ENCODE measurements at regions not wholly inside any gene's neighbourhood (a gene's known extent, or its start where the extent isn't known, plus 50 kb on each side); places are given as distances from the start of the nearest gene placed in this dataset.

DNA sequence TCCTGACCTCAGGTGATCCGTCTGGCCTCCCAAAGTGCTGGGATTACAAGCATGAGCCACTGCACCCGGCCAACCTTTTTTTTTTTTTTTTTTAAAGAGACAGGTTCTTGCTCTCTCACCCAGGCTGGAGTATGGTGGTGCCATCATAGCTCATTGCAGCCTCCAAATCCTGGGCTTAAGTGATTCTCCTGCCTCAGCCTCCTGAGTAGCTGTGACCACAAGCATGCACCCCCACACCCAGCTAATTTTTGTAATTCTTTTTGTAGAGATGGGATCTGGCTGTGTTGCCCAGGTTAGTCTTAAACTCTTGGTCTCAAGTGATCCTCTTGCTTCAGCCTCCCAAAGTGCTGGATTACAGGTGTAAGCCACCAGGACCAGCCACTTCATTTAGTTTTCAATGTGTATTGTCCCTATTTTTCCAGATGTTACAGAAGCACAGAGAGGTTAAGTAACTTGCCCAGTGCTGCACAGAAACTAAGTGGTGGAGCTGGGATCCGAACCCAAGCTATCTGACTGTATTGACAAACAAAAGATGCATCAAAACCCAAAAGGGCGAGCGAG, 55.6 kb upstream of the GRK3 start:
- no peak for DNase-seq (ENCODE audit: low read depth)
- TF ChIP-seq, protein P1, sequence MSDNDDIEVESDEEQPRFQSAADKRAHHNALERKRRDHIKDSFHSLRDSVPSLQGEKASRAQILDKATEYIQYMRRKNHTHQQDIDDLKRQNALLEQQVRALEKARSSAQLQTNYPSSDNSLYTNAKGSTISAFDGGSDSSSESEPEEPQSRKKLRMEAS (IDR thresholded peaks at IDR 0.05; ENCODE audit: low read depth, low read length), result no peak
- TF ChIP-seq MYC (IDR thresholded peaks at IDR 0.05; ENCODE audit: low read depth, low read length), result no peak
- no peak for TF ChIP-seq CTCF (IDR thresholded peaks at IDR 0.05; ENCODE audit: low read depth, low read length)
- TF ChIP-seq POLR2A (IDR thresholded peaks at IDR 0.05; ENCODE audit: extremely low read depth, insufficient read length), result no peak
- no peak overlapping the region for H3K4me3 ChIP-seq (ENCODE audit: low read depth, low read length)

- no peak overlapping the region for H3K4me3 ChIP-seq (ENCODE audit: low read depth, low read length)
- no peak for DNase-seq (ENCODE audit: low read depth)
- TF ChIP-seq, protein P1 (IDR thresholded peaks at IDR 0.05; ENCODE audit: low read depth, low read length), result no peak
- TF ChIP-seq MYC (IDR thresholded peaks at IDR 0.05; ENCODE audit: low read depth, low read length), result no peak
- TF ChIP-seq CTCF (IDR thresholded peaks at IDR 0.05; ENCODE audit: low read depth, low read length), result no peak
Observed at GRCh38 chr22:25509374-25509791, 55.1 kb upstream of the GRK3 start.

- DNase-seq (ENCODE audit: low read depth), result no peak
- TF ChIP-seq CTCF (IDR thresholded peaks at IDR 0.05; ENCODE audit: low read depth, low read length) (no peak), MYC (IDR thresholded peaks at IDR 0.05; ENCODE audit: low read depth, low read length) (no peak), POLR2A (IDR thresholded peaks at IDR 0.05; ENCODE audit: extremely low read depth, insufficient read length) (no peak)
- TF ChIP-seq, protein P1 (IDR thresholded peaks at IDR 0.05; ENCODE audit: low read depth, low read length), result no peak
- H3K4me3 ChIP-seq (ENCODE audit: low read depth, low read length), result no peak overlapping the region
Observed at GRCh38 chr22:25510876-25511275, 53.6 kb upstream of the GRK3 start.

- no peak overlapping the region for H3K4me3 ChIP-seq (ENCODE audit: low read depth, low read length)
- no peak for TF ChIP-seq MYC (IDR thresholded peaks at IDR 0.05; ENCODE audit: low read depth, low read length)
- no peak for TF ChIP-seq CTCF (IDR thresholded peaks at IDR 0.05; ENCODE audit: low read depth, low read length)
- no peak for TF ChIP-seq POLR2A (IDR thresholded peaks at IDR 0.05; ENCODE audit: extremely low read depth, insufficient read length)
- TF ChIP-seq, protein P1 (IDR thresholded peaks at IDR 0.05; ENCODE audit: low read depth, low read length), result no peak
- no peak for DNase-seq (ENCODE audit: low read depth)
Observed at GRCh38 chr22:25511725-25512124, 52.8 kb upstream of the GRK3 start.

DNA sequence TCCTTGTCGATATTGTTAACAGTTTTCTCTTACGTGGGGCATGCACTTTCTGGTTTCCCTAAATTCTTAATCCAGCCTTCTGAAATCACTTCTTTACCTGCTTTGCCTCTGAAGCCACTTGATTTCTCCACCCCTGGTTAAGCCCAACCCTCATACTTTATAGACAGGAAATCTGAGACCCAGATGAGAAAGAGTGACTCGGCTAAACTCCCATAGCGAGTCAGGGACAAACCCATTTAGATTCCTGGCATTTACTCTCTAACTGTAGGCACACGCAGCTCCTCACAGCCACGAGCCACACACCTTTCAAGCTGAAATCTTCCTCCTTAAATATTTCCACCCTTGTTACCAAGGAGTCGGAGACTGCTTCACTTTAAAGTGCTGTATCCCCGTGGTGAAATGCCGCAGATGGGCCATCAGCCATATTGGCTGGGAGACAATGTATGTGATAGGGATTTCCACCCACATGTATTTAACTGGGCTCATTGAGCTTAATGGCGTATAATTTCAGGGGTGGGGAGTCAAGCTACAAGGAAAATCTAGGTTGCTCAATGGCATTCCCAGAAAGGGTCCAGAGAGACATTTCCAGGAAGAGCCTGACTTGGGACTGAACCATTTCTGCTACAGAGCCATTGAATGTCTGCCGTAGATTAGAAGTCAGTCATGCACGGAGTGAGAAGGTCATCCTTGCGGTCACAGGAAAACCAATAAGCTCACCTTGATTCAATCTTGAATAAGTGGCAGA, 49.9 kb upstream of the GRK3 start:
- DNase-seq (ENCODE audit: low read depth), result no peak
- H3K4me3 ChIP-seq (ENCODE audit: low read depth, low read length), result no peak overlapping the region
- TF ChIP-seq POLR2A (IDR thresholded peaks at IDR 0.05; ENCODE audit: extremely low read depth, insufficient read length) (no peak), CTCF (IDR thresholded peaks at IDR 0.05; ENCODE audit: low read depth, low read length) (no peak), MYC (IDR thresholded peaks at IDR 0.05; ENCODE audit: low read depth, low read length) (no peak)
- TF ChIP-seq, protein P1 (IDR thresholded peaks at IDR 0.05; ENCODE audit: low read depth, low read length), result no peak
